HepG2 (cell line): ENCODE measurements at regions not wholly inside any gene's neighbourhood (a gene's known extent, or its start where the extent isn't known, plus 50 kb on each side); places are given as distances from the start of the nearest gene placed in this dataset.

ENCODE experiments used
- ATAC-seq: fragments of 200-7000 bp; cut with Tn5 transposase; 3 replicates; pipeline ENCODE4 v1.9.1; 2020; ENCODE audit warnings: mild to moderate bottlenecking, moderate library complexity
- BruUV-seq: library from RNA; stranded (reverse); fragments of 400-500 nt; replicated peaks from 2 replicates; lab custom pipeline; 2021; lab: Mats Ljungman, UMichigan
- CTCF ChIA-PET: fragments of 300-600 bp; formaldehyde crosslinking; extraction: SDS; loops from one replicate; lab custom pipeline; 2021; ENCODE audit warnings: low total read pairs, inconsistent platforms, low intra/inter-chr PET ratio; lab: Yijun Ruan, JAX
- POLR2A ChIA-PET: fragments of 350-600 bp; sonication (Branson Sonifier 250); formaldehyde crosslinking; loops from one replicate; lab custom pipeline; 2020; ENCODE audit warnings: antibody characterized with exemption, inconsistent platforms; lab: Yijun Ruan, JAX
- DNase-seq: peaks from one replicate; pipeline ENCODE4 v3.0.0-alpha.2; 2015; ENCODE audit warnings: low spot score
- FAIRE-seq: peaks from 3 replicates; lab custom pipeline; 2011; peaks lifted over from hg19 to GRCh38; lab: Jason Lieb, UNC
- H2AFZ ChIP-seq: one replicate; pipeline ENCODE4 v1.6.1; 2011; ENCODE audit warnings: low read length, inconsistent platforms
- H3K27ac ChIP-seq: fragments of 300-600 bp; 3 replicates; pipeline ENCODE4 v1.8.0; 2011; ENCODE audit warnings: mixed run types, mild to moderate bottlenecking, mixed read lengths, low read length, inconsistent platforms; ENCODE audit not compliant: insufficient read depth; ENCODE audit errors: extremely low read length
- H3K27me3 ChIP-seq, 2 experiments: fragments of 200-600 bp in 1 of 2; 2 replicates in 1 of 2; 3 replicates in 1 of 2; pipeline versions ENCODE4 v1.6.0 to v1.8.0; 2011; ENCODE audit warnings: low read length in 2 of 2, mild to moderate bottlenecking in 2 of 2, moderate library complexity in 2 of 2, inconsistent platforms in 1 of 2; ENCODE audit not compliant: insufficient read depth in 2 of 2, control insufficient read depth in 1 of 2
- H3K36me3 ChIP-seq, 2 experiments: fragments of 200-600 bp in 1 of 2; replicated peaks in 1 of 2; 2 replicates in 1 of 2; 3 replicates in 1 of 2; pipeline versions ENCODE4 v1.5.1 to v1.8.0; 2011; ENCODE audit warnings: low read length in 2 of 2, inconsistent platforms in 1 of 2; ENCODE audit not compliant: insufficient read depth in 2 of 2, control insufficient read depth in 1 of 2
- H3K4me1 ChIP-seq: 2 replicates; pipeline ENCODE4 v1.5.1; 2012; ENCODE audit warnings: low read length, inconsistent platforms; ENCODE audit not compliant: insufficient read depth
- H3K4me2 ChIP-seq: 2 replicates; pipeline ENCODE4 v1.6.0; 2011; ENCODE audit warnings: low read depth, low read length, inconsistent platforms
- H3K4me3 ChIP-seq, 3 experiments: fragments of 200-600 bp in 1 of 3; sonication (generic), shearing (Covaris generic) in 1 of 3; replicated peaks in 1 of 3; 2 replicates each; pipeline ENCODE4 v1.5.1; 2011 to 2016; ENCODE audit warnings: low read length in 3 of 3, inconsistent platforms in 2 of 3, low read depth in 2 of 3, mild to moderate bottlenecking in 2 of 3, control low read depth in 1 of 3, mixed read lengths in 1 of 3; ENCODE audit not compliant: insufficient read depth in 1 of 3
- H3K79me2 ChIP-seq: one replicate; pipeline ENCODE4 v1.6.1; 2011; ENCODE audit warnings: low read length, inconsistent platforms; ENCODE audit not compliant: insufficient read depth
- H3K9ac ChIP-seq: 2 replicates; pipeline ENCODE4 v1.6.0; 2011; ENCODE audit warnings: mild to moderate bottlenecking, low read depth, low read length, inconsistent platforms; ENCODE audit not compliant: insufficient read depth
- H3K9me3 ChIP-seq: 2 replicates; pipeline ENCODE4 v1.5.1; 2012; ENCODE audit warnings: mild to moderate bottlenecking, low read length
- H4K20me1 ChIP-seq: 2 replicates; pipeline ENCODE4 v1.6.0; 2011; ENCODE audit warnings: inconsistent platforms, mild to moderate bottlenecking, low read length, moderate library complexity; ENCODE audit not compliant: insufficient read depth
- AKAP8 ChIP-seq: sonication (generic); formaldehyde crosslinking; IDR thresholded peaks from 2 replicates; pipeline ENCODE4 v1.5.1; 2020; ENCODE audit warnings: mild to moderate bottlenecking, missing genetic modification reagents
- ARID2 ChIP-seq: sonication (generic); formaldehyde crosslinking; IDR thresholded peaks from 2 replicates; pipeline ENCODE4 v1.8.1; 2022; ENCODE audit warnings: mild to moderate bottlenecking, missing genetic modification reagents, borderline replicate concordance
- CREM ChIP-seq, 2 experiments: sonication (generic) in 1 of 2; formaldehyde crosslinking in 1 of 2; IDR thresholded peaks; 2 replicates each; pipeline versions ENCODE4 v1.4.0 to v1.6.1; 2016 to 2020; ENCODE audit warnings: antibody characterized with exemption in 1 of 2, mild to moderate bottlenecking in 1 of 2, missing genetic modification reagents in 1 of 2
- FOSL1 ChIP-seq: sonication (generic); formaldehyde crosslinking; IDR thresholded peaks from 2 replicates; pipeline ENCODE4 v1.9.0; 2021; ENCODE audit warnings: missing genetic modification reagents, borderline replicate concordance
- HNF4A ChIP-seq: sonication (generic); formaldehyde crosslinking; IDR thresholded peaks from 2 replicates; pipeline ENCODE4 v1.4.0; 2020; ENCODE audit warnings: missing genetic modification reagents
- KLF6 ChIP-seq: IDR thresholded peaks from 2 replicates; pipeline ENCODE4 v1.8.0; 2016; ENCODE audit warnings: missing biosample characterization, missing genetic modification reagents
- NR2F2 ChIP-seq: IDR thresholded peaks from 2 replicates; pipeline ENCODE4 v1.6.1; 2012; ENCODE audit warnings: low read depth, inconsistent platforms, borderline replicate concordance
- ONECUT2 ChIP-seq: sonication (generic); formaldehyde crosslinking; IDR thresholded peaks from 2 replicates; pipeline ENCODE4 v1.4.0; 2020; ENCODE audit warnings: missing genetic modification reagents
- PHF21A ChIP-seq: sonication (generic); formaldehyde crosslinking; IDR thresholded peaks from 2 replicates; pipeline ENCODE4 v1.5.0; 2020; ENCODE audit warnings: mild to moderate bottlenecking, missing genetic modification reagents
- SOX6 ChIP-seq, 2 experiments: fragments of 450-650 bp in 1 of 2; sonication (generic) in 1 of 2; formaldehyde crosslinking in 1 of 2; IDR thresholded peaks; 2 replicates each; pipeline versions ENCODE4 v1.4.0 to v1.6.1; 2017 to 2020; ENCODE audit warnings: antibody characterized with exemption in 1 of 2, mild to moderate bottlenecking in 1 of 2, missing genetic modification reagents in 1 of 2
- WIZ ChIP-seq: sonication (generic); formaldehyde crosslinking; IDR thresholded peaks from 2 replicates; pipeline ENCODE4 v1.5.1; 2020; ENCODE audit warnings: mild to moderate bottlenecking, missing genetic modification reagents
- ZFP62 ChIP-seq: sonication (generic); formaldehyde crosslinking; IDR thresholded peaks from 2 replicates; pipeline ENCODE4 v1.4.0; 2020; ENCODE audit warnings: missing genetic modification reagents
- ZNF142 ChIP-seq: sonication (generic); formaldehyde crosslinking; IDR thresholded peaks from 2 replicates; pipeline ENCODE4 v1.4.0; 2020; ENCODE audit warnings: missing genetic modification reagents
- ZNF704 ChIP-seq: sonication (generic); formaldehyde crosslinking; IDR thresholded peaks from 2 replicates; pipeline ENCODE4 v1.8.1; 2023; ENCODE audit warnings: mild to moderate bottlenecking, inconsistent platforms, moderate library complexity, missing genetic modification reagents, borderline replicate concordance
- ZNF878 ChIP-seq: sonication (generic); formaldehyde crosslinking; IDR thresholded peaks from 2 replicates; pipeline ENCODE4 v1.8.1; 2023; ENCODE audit warnings: mild to moderate bottlenecking, missing genetic modification reagents, moderate library complexity
- WGBS: methylation state at CpG from one replicate; pipeline ENCODE4 v1.1.6; 2017; ENCODE audit warnings: low lambda C conversion rate; 5-methylcytosine and 5-hydroxymethylcytosine counted together
- in situ Hi-C: cut with HindIII; loops from 2 replicates; pipeline ENCODE4 v1.10.0; 2017; ENCODE audit warnings: low pct_unique_long_range_greater_than_20kb; ENCODE audit not compliant: extremely low pct_ligation_motif_present
- intact Hi-C: fragments of 100-400 bp; cut with micrococcal nuclease; formaldehyde crosslinking; loops from one replicate; pipeline ENCODE4 v1.10.0; 2022; ENCODE audit not compliant: unreplicated experiment
- TF ChIP-seq, protein P1 (sequence below): sonication (generic); formaldehyde crosslinking; IDR thresholded peaks from 2 replicates; pipeline ENCODE4 v1.4.0; 2020; ENCODE audit warnings: missing genetic modification reagents

DNA sequence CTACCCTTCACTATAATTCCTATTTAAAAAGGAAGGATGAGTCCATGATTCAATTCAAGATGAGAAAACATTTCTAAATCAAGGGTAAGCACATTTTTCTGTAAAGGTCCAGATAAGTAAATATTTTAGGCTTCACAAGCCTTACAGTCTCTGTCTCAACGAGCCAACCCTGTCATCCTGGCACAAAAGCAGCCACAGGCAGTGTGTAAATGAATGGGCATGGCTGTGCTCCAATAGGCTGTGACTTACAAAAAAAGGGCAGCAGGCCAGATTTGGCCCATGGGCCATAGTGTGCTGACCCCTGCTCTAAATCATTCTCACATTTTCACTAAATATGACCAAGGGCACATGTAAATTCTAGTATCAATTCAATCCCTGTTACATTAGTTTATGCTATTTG lies 200.4 kb downstream of the WNT5A start:
- Histone ChIP-seq H3K79me2 (no peaks in the 10 kb centered on the region), H3K9ac (no peak overlapping the region), H3K4me1 (no peaks in the 10 kb centered on the region), H3K27me3 (no peaks in the 10 kb centered on the region), H3K9me3 (no peaks in the 10 kb centered on the region), H3K4me2 (no peak overlapping the region), H3K4me3 (no peak overlapping the region), H2AFZ (no peak overlapping the region), H4K20me1 (no peaks in the 10 kb centered on the region), H3K36me3 (no peaks in the 10 kb centered on the region), H3K27ac (no peak overlapping the region)
- no TSS peak for BruUV-seq
- ChIA-PET CTCF (no interaction called here), POLR2A (no interaction called here)
- no peak for ATAC-seq
- WGBS, result 0% methylated on average over 1 of the region's 1 CpG
- intact Hi-C loops (no loop called here), in situ Hi-C loops (no loop called here)
- no peak for FAIRE-seq
- no peak for DNase-seq
- no peak for TF ChIP-seq AKAP8 (CRISPR knock-in tag)
- no peak for TF ChIP-seq PHF21A (CRISPR knock-in tag)
- TF ChIP-seq, protein P1, sequence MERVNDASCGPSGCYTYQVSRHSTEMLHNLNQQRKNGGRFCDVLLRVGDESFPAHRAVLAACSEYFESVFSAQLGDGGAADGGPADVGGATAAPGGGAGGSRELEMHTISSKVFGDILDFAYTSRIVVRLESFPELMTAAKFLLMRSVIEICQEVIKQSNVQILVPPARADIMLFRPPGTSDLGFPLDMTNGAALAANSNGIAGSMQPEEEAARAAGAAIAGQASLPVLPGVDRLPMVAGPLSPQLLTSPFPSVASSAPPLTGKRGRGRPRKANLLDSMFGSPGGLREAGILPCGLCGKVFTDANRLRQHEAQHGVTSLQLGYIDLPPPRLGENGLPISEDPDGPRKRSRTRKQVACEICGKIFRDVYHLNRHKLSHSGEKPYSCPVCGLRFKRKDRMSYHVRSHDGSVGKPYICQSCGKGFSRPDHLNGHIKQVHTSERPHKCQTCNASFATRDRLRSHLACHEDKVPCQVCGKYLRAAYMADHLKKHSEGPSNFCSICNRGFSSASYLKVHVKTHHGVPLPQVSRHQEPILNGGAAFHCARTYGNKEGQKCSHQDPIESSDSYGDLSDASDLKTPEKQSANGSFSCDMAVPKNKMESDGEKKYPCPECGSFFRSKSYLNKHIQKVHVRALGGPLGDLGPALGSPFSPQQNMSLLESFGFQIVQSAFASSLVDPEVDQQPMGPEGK (CRISPR knock-in tag), result no peak
- no peak for TF ChIP-seq FOSL1
- TF ChIP-seq ZNF878 (CRISPR knock-in tag), result no peak
- TF ChIP-seq WIZ (CRISPR knock-in tag), result no peak
- no peak for TF ChIP-seq KLF6 (CRISPR knock-in tag)
- TF ChIP-seq NR2F2, result no peak
- no peak for TF ChIP-seq SOX6 (IDR thresholded peaks at IDR 0.05)
- TF ChIP-seq SOX6 (CRISPR knock-in tag; IDR thresholded peaks at IDR 0.05), result no peak
- TF ChIP-seq ZNF142 (CRISPR knock-in tag), result no peak
- no peak for TF ChIP-seq ONECUT2
- no peak for TF ChIP-seq ZFP62
- TF ChIP-seq ARID2, result no peak
- no peak for TF ChIP-seq CREM (IDR thresholded peaks at IDR 0.05)
- no peak for TF ChIP-seq CREM (CRISPR knock-in tag; IDR thresholded peaks at IDR 0.05)
- no peak for TF ChIP-seq ZNF704 (CRISPR knock-in tag)
- TF ChIP-seq HNF4A (CRISPR knock-in tag), result no peak
